ENCODE measurements at regions not wholly inside any gene's neighbourhood (a gene's known extent, or its start where the extent isn't known, plus 50 kb on each side); places are given as distances from the start of the nearest gene placed in this dataset.

GRCh38 chr17:34874478-34874877 is 86.8 kb downstream of the CCT6B start:
- no peak for DNase-seq

- DNase-seq, result no peak
These were observed 88.6 kb downstream of the CCT6B start for GRCh38 chr17:34872640-34873039.

DNA sequence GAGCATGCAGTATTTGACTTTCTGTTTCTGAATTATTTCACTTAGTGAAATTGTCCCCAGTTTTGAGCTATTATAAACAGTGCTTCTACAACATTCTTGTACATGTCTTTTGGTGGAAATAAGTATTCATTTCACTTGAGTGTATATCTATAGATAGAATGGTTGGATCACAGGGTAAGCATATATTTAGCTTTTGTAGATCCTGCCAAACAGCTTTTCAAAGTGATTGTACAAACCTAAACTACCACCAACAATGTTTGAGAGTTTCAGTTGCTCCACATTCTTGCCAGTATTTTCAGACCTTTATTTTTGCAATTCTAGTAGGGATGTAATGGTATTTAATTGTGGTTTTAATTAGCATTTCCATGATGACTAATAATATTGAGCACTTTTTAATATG is 91.6 kb downstream of the CCT6B start:
- DNase-seq, result no peak

DNA sequence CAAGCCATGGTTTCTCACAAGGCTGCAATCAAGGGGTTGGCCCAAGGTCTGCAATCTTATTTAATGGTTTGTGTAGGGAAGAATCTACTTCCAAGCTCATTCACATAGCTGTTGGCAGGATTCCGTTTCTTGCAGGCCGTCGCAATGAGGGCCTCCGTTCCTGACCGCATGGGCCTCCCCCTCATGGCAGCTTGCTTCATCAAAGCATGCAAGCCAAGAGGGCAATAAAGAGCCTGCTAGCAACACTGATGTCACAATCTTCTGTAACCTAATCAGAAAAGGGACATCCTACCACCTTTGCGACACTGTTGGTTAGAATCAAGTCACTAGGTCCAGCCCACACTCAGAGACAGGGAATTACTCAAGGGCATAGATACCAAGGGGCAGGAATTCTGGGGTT is 95.5 kb downstream of the CCT6B start:
- DNase-seq, result no peak

GRCh38 chr17:34862384-34862783 is 98.9 kb downstream of the CCT6B start:
- DNase-seq, result no peak

GRCh38 chr17:34861864-34862263 is 99.4 kb downstream of the CCT6B start:
- no peak for DNase-seq

GRCh38 chr17:34859652-34860051 is 101.6 kb downstream of the CCT6B start:
- DNase-seq, result no peak

GRCh38 chr17:34858591-34859565 is 102.4 kb downstream of the CCT6B start:
- DNase-seq, result no peak

GRCh38 chr17:34853924-34854323 is 107.3 kb downstream of the CCT6B start:
- DNase-seq, result no peak

DNA sequence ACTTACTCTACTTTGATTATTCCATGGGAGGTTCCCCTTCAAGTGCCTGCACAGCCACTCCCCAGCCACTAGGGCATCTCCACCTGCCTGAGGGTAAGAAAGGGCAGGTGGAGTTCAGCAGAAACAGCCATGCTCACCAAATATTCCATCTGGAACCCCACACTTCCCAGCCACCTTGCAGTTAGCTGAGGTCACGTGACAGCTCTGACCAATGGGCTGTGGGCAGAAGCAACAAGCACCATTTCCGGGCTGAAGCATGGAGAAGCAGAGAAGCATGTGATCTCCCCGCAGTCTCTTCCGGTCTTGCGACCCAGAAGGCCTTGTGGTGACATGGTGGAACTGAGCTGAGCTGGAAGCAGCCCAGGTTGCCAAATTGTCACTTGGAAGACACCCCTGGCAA is 108.6 kb downstream of the CCT6B start:
- DNase-seq, result no peak

DNA sequence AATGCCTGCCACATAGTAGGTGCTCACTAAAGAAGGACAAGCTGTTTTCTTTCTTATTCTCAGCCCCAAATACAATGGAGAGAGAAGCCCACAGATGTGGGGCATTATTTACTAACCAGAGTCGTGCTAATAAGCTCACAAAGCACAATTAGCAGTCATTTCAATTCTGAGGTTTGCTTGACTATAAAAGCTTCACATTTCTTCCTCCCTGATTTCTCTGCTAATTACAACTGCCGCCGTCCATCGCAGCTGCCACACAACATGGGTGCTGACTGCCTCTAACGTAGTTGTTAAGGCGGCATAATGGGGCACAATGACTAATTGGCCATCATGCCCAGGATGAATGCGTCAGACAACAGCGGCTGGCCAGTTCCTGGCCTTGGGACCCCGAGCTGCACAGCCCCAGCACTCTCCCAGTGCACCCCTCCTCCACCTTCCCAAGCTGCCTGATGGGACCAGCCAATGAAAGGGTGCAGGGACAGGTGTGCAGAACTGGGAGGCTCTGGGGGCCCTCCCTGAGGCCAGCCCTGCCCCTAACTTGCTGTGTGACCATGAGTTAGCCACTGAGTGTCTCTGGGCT is 109.2 kb downstream of the CCT6B start:
- no peak for DNase-seq

- no peak for DNase-seq
These were observed 110.3 kb downstream of the CCT6B start for GRCh38 chr17:34850964-34851363.

- DNase-seq, result no peak
These were observed 111.2 kb downstream of the CCT6B start for GRCh38 chr17:34850023-34850422.

GRCh38 chr17:34847938-34848337 is 113.3 kb downstream of the CCT6B start:
- no peak for DNase-seq

DNA sequence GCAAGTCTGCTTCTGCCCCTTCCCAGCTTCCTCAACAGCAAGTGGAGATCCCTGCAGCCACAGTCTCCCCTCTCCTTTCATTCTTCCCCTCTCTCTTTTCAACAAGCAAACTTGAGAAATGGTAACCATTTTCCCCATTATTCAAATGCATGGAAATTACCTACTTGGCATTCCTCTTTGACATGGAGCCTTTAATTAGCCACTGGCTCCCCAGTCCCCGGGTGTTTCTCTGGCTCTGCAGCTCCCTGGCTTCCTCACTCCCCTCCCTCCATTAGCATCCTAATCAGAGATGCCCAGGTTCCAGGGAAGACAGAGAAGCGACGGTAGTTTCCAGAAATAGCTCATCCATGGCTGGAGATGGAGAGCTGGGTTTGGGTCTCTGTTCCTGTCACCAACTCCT is 116.0 kb downstream of the CCT6B start:
- no peak for DNase-seq

- no peak for DNase-seq
These were observed 117.6 kb downstream of the CCT6B start for GRCh38 chr17:34843682-34844081.

GRCh38 chr17:34842235-34842634 is 119.0 kb downstream of the CCT6B start:
- no peak for DNase-seq

- DNase-seq, result no peak
These were observed 119.8 kb downstream of the CCT6B start for GRCh38 chr17:34841467-34841866.

DNA sequence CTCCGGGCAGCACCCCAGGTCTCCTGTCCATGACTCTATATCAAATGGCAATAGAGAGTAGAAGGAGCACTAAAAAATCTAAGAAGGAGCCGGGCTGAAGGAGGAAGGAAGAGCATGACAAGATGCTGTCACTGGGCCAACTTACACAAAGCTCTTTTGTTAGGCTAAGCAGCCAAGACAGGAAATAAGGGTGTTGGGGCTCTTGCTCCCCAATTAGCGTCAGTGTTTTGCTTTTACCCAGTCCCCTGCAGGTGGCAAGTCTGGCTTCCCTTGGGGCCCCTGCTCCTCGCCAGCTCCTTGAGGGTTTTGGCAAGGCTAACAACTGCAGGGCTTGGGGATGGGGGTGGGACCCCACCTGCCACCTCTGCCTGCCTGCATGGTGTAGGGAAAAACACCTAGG is 120.5 kb downstream of the CCT6B start:
- no peak for DNase-seq

DNA sequence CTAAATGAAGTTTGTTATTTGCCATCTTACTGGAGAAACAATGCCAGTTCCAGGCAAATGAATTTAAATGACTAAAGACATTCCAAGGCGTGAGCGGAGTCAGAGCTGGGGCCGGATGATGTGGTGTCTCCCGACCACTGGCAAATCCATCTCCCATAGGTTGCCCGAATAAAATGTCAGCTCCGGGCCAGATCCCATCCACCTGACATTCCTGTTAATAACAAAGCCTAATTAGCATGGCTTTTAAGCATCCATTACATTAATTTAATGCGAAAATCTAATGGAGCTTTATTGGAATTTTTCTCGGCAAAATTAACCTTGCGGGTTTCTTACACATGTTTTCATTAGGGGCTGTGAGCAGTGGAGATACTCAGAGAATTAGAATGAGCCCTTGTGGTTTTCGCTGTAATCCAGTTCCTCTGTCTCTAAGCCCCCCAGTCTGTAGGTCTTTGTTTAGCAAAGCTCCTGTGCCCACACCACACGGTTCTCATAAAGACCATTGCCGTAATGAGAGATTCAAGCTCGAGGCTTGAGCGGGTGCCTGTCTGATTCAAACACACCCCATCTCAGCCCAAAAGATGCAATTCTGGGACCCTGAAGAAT is 123.3 kb downstream of the CCT6B start:
- DNase-seq, result no peak

GRCh38 chr17:34832376-34832775 is 128.9 kb downstream of the CCT6B start:
- no peak for DNase-seq

- DNase-seq, result no peak
These were observed 134.3 kb downstream of the CCT6B start for GRCh38 chr17:34827008-34827407.

DNA sequence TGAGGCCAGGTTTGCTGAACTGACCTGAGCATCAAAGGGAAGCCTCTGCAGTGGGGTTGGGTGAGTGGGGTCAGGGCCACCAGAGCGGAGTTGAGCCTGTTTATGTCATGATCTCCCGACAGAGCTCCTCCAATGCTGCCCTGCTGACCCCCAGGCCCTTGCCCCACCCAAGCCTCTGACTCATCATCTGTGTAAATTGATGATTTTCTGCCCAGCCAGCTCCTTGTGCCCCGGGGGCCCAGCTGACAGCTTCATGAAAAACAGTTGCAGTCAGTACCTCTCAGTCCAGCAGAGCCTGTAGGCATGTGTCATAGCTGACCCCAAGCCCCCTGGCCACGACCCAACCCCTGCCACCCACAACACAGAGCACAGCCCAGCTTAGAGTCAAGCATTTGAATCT is 134.9 kb downstream of the CCT6B start:
- DNase-seq, result no peak

DNA sequence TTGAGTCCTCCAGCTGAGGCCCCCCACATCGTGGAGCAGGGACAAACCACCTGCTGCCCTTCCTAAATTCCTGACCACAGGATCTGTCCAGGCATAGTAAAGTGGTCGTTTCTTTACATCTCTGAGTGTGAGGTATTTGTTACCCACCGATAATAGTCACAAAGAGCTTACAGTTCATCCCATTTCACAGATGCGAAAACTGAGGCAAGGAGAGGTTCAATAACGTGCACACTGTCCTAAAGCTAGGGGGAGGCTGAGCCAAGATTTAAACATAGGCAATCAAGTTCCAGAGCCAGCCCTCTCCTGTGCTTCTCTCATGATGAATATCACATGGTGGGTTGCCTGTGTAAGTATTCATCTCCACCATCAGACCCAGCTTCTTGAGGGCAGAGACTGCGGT is 135.4 kb downstream of the CCT6B start:
- no peak for DNase-seq

Measured in C1 segment of cervical spinal cord (tissue), 14 donors.